HG03159 (cell line): ENCODE measurements at regions not wholly inside any gene's neighbourhood (a gene's known extent, or its start where the extent isn't known, plus 50 kb on each side); places are given as distances from the start of the nearest gene placed in this dataset.

Experiments
- ATAC-seq: cut with Tn5 transposase; IDR thresholded peaks from one replicate; pipeline ENCODE4 v1.9.1; 2021; ENCODE audit warnings: mild to moderate bottlenecking, moderate library complexity; ENCODE audit not compliant: unreplicated experiment

DNA sequence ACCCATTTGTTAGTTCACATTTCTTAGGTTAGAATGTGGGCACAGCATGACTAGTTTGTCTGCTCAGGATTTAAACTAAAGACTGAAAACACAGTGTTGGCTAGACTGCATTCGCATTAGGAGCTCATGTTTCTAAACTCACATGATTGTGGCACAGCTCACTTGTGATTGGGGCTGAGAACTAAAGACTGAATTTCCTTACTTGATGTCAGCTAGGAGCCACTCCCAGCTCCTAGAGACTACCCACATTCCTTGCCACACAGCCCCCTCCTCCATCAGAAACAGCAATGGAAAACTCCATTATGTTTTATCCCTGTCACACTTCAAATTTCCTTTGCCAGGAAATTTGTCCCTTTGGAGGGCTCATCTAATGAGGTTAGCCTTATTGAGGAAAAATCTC, 170.2 kb upstream of the NUDT6 start:
- ATAC-seq = no peak

DNA sequence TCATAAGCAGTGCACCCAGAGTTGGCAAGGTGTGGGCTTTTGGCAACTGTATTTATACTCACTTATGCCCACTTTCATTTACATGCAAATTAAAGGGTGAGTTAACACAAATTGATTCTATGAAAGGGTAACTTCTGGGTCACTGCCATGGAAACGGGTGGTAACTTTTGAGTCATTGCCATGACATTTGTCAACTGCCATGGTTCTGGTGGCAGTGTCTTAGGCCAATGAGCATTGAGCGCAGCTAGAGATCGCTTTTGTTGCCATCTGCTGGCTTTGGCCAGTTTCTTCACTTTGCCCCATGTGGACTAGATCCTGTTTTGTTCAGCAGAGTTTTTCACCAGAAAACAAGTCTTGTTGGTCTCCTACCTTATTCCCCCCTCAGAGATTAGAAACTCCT, 170.8 kb upstream of the NUDT6 start:
- no peak for ATAC-seq

DNA sequence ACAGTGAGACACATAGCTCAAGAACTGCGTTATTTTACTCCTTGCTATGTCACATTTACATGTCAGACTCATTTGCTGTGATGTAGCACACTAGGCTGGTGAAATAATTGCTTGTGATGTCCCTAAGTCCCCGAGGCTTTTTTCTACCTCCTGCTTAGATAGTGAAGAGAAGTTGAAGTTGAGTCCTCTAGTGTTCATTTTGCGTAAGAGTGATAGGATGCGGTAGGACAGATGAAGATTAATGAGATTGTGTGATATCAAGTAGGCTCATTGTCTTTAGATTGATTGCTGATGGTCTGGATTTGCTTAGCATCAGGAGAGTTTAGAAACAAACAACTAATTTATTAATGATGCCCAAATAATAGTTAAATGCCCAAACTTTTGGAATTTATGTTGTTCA, 173.6 kb upstream of the NUDT6 start:
- ATAC-seq = no peak

DNA sequence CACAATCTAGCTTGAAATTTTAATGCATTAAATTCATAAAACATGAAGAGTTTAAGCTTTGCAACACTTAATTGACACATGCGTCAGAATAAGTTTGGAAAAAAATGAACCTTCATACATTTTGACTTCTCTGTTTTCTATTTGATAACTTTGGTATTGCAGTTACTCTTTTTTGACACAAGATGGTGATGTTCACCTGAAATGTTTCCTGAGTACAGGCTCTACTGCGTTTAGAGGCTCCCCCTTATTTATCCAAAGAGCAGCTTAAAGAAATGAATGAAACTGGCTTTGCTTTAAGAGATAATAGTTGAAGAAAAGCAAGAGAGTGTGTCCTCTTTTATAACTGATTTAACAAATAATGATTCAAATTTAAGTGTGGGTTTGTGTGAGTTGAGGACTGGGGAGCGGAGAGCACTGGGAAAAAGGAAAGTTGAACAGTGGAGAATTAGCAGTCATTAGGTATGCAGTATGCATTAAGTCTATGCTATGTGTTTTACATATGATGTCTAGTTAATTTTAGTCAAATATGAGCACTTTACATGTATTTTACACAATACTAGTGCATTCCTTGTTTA, 180.6 kb upstream of the NUDT6 start:
- ATAC-seq = peak; percentile 78

DNA sequence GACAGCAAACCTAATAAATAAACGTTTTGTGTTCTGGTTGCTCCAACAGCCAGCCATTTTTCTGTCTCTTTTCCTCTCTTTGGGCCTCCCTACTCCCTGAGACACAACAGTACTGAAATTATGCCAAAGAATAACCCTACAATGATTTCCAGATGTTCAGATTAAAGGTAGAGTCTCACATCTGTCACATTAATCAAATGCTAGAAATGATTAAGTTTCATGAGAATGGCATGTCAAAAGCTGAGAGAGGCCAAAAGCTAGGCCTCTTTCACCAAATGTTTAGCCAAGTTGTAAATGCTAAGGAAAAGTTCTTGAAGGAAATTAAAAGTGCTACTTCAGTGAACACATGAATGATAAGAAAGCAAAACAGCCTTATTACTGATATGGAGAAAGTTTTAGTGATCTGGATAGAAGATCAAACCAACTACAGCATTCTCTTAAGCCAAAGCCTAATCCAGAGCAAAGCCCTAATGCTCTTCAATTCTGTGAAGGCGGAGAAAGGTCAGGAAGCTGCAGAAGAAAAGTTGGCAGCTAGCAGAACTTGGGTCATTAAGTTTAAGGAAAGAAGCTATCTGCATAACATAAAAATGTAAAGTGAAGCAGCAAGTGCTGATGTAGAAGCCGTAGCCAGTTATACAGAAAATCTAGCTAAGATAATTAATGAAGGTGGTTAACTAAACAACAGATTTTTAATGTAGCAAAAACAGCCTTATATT, 182.1 kb upstream of the NUDT6 start:
- no peak for ATAC-seq

DNA sequence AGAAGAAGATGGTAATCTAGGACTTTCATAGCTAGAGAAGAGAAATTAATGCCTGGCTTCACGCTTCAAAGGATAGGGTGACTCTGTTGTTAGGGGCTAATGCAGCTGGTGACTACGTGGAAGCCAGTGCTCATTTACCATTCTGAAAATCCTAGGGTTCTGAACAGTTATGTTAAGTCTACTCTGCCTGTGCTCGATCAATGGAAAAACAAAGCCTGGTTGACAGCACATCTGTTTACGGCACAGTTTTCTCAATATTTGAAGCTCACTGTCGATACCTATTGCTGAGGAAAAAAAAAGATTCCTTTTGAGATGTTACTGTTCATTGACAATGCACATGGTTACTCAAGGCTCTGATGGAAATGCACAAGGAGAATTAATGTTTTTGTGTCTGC, 182.6 kb upstream of the NUDT6 start:
- no peak for ATAC-seq

DNA sequence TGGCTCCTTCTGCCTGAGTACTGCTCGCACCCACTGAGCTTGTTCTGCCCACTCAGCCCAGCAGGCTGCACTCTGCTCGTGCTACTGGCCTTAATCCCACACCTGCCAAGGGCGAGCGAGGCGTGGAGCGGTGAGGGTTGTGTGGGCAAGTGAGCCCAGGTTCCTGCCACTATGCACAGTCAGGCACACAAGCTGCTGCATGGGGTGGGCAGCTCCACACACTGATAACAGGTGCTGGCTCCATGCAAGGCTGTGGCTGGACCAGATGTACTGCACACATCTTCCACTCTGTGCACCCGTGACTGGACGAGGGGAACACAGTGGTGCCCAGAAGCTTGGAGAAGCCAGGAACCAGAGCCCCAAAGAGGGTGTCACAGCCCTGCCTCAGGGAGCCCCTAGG, 184.3 kb upstream of the NUDT6 start:
- no peak for ATAC-seq

DNA sequence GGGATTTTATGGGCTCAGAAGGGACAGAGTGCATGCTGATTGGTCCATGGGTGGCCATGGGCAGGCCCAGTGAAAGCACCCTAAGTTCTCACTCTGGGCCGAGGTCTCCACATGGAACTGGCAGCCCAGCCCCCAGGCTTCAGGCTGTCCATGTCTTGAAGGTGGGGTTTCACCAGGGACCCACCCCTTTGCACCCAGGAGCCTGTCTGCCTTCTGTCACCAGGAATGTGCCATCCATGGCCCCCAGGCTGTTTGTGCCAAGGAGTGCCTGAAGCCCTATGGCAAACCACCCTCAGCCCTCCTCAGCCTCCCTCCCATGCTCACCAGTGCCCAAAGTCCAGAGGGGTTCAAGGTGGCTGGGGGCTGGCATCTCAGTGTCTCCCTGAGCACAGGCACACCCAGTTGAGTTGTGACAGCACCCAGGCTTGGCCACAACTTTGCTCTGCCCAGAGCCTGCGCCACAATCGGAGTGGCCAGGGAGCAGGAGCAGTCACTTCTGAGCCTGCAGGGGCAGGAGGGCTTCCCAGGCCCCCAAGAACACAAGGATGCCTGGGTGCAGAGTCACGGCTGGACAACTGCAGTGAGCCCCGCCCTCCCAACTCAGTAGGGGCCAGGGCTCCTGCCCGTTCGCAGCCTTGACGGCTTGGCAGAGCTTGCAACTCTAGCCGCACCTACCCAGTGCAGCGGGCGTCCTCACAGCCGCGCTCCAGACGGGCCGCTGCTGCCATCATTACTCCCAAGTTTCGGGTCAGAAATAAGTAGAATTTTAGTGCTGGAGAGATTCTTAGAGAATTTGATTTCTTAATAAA, 185.3 kb upstream of the NUDT6 start:
- ATAC-seq = no peak

DNA sequence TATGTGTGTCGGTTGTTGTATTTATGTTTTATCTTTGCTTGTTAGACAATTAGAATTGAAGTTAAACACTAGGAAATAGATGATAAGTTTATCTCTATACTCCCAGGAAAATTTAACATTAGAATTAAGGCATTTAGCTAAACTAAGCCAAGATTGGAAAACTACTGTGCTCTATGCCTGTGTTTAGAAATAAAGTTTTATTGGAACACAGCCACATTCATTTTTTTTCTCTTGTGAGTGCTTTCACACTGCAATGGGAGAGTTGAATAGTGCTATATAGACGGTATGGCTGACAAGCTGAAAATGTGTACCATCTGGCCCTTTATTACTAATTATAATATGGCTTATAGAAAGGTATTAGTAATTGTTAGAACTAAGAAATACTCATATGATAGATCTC, 186.7 kb upstream of the NUDT6 start:
- no peak for ATAC-seq

DNA sequence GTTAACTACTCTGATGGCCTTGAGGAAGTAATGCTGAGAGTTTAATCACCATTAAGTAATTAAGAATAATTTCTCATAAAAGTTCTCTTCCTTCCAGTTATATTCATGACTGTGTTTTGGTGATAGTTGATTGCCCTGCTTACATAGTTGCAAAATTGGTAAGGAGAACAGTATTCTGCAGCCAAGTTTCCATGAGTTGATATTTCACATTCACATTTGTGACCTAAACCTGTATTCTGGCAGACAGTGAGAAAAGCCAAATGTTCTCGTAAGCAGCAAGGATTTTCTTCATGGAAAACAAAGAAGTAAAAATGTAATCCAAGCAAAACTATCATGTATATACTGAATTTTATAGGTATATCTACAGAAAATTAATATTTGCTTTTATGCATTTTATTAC, 187.8 kb upstream of the NUDT6 start:
- no peak for ATAC-seq

DNA sequence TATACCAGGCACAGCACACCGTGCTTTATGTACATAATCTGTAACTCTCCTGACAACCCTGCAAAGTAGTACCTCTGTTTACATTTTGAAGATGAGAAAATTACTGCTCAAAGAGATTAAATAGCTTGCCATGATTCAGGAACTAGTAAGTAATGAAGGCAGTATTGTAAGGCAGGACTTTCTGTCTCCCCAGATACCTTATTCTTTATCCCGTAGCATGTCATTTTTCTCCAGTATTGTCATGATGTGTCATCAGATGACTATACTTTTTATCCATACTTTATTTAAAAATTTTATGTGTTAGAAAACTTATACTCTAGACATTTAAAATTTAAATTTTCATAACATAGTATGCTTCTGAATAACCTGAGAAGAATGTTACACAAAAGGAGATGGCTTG, 188.3 kb upstream of the NUDT6 start:
- ATAC-seq = no peak

DNA sequence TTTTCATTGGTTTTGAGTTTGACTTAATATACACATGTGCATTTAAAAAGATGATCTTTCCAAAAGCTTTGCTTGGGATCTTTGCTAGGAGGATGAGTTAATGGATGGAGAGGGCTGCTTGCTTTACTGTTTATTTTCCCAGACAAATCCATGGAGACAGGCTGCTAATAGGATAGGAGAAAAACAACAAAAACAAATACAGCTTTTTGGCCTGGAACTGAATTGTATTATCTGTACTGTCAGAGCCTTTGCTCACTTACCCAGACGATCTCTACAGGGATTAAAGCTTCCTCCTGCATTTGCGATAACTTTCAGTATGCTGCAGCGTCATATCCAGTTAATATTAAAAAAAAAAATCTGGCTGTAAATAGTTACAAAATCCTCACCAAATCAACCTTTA, 190.8 kb upstream of the NUDT6 start:
- ATAC-seq = no peak

DNA sequence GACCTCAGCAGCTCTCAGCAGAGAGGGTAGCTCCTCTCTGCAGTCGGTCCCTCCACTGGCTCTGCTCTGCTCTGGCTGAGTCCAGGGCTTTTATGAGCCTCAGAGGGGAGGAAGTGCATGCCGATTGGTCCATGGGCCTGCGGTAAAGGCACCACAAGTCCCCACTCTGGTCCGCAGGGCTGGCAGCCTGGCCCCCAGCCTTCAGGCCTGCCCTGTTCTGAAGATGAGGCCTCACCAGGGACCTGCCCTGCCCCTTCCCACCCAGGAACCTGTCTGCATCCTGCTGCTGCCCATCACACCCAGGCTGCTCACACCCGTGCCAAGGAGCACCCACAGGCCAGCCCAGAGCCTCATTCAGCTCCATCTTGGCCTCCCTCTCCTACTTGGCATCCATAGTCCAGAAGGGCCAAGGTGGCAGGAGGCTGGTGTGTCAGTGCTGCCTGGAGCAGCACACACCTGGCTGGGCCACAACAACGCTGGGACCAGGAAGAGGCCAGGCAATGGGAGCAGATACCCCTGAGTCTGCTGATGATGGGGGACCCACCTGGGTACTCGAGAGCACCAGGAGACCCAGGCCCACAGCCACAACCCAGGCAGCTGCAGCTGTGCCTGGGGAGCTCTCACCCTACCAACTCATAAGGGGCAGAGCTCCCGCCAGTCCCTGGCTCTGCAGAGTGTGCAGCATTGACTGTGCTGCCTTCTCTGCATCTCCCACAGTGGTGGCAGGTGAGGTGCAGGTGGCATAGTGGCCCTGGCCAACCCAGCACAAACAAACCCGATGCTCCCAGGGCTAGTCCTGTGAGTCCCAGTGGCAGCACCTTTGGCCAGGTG, 191.9 kb upstream of the NUDT6 start:
- no peak for ATAC-seq

DNA sequence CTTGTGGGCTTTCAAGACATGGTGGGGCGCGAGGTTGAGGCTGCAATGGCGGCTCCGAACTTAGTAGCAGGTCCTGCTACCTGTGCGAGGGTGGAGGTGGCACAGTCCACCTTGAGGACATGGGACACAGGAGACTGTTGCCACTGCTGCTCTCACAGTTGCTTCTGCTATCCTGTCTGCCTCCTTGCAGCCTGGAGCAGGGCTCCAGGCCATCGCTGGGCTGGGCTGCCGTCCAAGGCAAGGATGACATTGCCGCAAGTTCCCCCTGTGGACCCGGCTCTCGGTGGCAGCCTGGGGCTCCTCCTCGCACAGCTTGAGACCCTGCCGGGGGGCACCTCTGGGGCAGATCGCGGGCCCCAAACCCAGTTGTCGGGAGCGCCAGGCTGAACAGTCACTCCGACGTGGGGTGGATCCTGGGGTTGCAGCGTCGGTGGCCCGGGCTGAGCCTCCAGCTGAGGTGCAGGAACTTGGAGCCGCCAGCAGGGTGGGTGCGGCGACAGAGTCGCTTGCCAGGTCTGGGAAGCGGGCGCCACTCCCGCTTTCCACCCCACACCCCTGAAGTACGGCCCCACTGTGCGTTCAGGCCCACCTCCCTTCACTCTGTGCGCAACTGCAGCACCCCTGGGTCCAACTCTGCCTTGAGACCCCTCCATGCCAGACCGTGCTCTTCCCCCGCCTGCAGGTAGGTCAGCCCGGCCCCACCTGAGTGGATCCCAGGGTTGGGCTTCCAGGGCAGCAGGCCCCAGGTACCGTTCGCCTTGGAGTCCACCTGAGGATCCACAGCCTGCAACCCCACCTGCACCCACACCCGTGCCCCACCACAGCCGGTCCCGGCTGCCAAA, 192.7 kb upstream of the NUDT6 start:
- ATAC-seq = no peak

DNA sequence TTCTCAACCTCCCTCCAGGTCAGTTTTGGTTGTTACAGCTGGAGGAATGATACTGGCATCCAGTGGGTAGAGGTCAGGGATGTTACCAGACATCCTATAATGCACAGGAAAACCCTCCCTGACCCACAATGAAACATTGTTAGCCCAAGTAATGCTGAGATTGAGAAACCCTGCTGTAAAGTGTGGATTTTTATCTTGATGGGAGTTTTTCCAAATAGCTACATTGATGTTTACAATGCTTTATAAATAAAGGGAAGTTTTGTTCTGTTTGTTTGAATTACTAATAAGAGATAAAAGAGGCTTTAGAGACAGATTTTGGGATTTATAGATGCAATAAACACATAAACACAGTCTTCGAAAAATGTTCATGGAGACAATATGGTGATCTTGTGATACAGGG, 194.0 kb upstream of the NUDT6 start:
- ATAC-seq = no peak

DNA sequence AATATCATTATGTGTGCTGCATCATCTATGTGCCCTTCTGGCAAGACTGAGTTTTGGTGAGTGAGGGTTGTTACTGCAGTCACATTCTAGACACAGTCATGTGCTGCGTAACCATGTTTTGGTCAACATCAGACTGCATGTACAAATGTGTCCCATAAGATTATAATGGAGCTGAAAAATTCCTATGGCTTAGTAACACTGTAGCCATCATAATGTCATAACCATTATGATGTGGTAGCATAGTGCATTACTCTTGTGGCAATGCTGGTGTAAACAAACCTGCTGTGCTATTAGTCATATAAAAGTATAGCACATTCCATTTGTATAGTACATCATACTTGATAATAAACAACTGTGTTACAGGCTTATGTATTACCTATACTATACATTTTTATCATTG, 198.1 kb upstream of the NUDT6 start:
- ATAC-seq = no peak

DNA sequence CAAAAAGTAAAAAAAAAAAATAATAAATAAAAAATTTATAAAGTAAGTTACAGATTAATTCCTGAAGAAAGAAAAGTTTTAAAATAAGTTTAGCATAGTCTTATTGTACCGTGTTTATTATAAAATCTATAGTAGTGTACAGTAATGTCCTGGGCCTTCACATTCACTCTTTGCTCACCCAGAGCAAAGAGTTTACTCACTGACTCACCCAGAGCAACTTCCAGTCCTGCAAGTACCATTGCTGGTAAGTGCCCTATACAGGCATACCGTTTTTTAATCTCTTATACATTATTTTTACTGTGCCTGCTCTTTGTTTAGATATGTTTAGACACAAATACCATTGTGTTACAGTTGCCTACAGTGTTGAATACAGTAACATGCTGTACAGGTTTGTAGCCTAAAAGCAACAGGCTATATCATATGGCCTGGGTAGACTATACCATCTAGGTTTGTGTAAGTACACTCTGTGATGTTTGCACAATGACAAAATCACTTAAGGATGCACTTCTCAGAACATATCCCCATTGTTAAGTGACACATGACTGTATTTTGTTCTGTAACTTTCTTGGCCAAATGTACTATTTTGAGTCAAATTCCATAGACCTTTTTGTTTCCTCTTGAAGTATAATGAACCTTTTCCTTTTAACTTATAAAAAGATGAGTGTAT, 199.0 kb upstream of the NUDT6 start:
- no peak for ATAC-seq

DNA sequence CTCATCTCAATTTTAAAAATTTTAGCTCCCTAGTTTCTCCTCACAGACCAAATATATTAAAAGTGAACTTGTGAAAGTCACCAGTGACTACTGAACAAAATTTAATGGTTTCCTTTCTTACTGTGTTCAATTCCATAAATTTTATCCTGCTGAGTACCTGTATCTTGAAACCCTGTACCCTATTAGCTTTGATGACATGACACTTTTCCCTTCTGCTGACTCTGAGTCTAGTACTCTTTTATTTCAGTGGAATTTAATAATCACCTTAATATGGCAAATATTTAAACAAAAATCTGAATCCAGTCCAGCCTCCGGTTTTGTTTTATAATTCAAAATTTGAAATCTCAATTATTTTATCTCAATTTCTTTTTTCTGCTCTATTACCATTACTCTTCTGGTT, 203.1 kb upstream of the NUDT6 start:
- ATAC-seq = no peak

DNA sequence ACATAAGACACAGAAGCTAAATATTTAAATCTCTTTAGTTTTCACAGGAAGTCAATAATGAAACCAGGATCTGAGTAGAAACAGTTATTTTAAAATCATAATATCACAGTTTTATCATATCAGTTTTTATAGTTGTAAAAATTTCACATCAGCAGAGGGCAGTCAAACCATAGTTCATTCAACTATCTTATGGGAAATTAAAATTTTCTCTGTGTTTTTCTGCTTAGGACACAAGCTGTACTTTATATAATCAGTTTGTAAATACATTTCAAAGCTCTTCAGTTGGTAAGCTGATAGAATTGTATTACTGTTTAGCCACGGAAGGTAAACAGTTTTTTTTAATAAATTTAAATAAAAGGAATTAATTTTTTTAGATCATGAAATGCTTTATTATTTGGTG, 204.8 kb upstream of the NUDT6 start:
- ATAC-seq = no peak

DNA sequence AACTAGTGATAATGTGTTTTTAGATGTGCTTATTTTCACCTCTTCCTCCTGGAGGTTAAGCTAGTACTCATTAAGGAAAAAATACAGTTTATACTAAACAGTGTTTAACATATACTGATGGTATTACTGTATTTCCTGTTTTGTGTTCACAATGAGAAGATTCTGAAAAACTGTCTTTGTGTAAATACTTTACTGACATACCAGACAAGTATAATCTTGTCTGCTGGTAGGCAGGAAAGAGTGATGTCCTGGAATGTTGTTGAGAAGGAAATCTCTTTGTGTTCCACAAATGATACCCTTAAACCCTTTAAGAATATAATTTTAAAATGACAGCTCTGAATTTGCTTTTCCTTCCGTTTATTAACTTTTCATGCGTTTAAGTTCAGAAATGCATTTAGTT, 205.5 kb upstream of the NUDT6 start:
- no peak for ATAC-seq
